ENCODE measurements at regions not wholly inside any gene's neighbourhood (a gene's known extent, or its start where the extent isn't known, plus 50 kb on each side); places are given as distances from the start of the nearest gene placed in this dataset.

DNA sequence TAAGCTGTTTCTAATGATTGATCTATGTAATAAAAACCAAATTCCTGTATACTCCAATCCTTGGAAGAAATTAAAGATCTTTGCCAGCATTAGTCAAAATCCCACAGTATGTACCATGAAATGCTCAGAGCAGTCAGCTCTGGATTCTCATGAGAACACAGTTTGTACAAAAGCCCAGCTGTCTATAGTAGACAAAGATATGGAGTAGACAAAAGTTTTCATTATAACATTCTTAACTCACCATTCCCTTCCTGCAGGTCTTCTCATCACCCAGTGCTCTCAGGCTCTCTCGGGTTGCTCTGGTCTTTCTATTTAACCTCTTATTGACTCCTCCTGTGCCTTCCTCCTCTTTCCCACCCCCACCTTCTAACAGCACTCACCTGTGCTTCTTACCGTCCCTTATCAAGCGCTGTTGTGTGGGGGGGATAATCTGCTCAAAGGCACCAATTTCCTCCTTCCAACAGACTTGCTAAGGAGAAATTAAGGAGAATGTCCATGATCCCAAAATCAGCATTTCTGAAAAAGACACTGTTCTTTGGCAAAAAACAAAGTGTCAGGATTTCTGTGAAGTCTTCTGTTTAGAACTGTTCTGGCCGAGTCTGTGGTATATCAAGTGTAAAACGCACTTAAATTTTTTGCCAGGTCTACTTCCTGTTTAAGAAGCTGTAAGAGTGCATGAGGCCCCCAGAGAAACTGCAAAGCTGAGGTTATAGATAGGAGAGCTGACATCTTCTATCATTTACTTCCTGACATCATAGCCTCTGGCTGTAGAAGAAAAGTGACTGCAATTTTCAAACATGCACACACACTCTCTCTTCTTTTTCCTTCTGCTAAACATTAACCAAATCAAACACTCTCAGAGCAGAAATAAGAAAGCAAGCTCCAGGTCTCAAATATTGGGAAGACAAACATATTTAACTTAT lies 144.1 kb downstream of the EVA1A start:
- TF ChIP-seq NFATC4 (CRISPR knock-in tag; IDR thresholded peaks at IDR 0.05), result no peak
- TF ChIP-seq ETV6 (CRISPR knock-in tag; IDR thresholded peaks at IDR 0.05), result no peak
- no peak for TF ChIP-seq ZNF396 (CRISPR knock-in tag; IDR thresholded peaks at IDR 0.05; ENCODE audit: borderline replicate concordance)
- TF ChIP-seq, protein P1, sequence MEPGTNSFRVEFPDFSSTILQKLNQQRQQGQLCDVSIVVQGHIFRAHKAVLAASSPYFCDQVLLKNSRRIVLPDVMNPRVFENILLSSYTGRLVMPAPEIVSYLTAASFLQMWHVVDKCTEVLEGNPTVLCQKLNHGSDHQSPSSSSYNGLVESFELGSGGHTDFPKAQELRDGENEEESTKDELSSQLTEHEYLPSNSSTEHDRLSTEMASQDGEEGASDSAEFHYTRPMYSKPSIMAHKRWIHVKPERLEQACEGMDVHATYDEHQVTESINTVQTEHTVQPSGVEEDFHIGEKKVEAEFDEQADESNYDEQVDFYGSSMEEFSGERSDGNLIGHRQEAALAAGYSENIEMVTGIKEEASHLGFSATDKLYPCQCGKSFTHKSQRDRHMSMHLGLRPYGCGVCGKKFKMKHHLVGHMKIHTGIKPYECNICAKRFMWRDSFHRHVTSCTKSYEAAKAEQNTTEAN (CRISPR knock-in tag; IDR thresholded peaks at IDR 0.05), result no peak
- TF ChIP-seq, protein P2, sequence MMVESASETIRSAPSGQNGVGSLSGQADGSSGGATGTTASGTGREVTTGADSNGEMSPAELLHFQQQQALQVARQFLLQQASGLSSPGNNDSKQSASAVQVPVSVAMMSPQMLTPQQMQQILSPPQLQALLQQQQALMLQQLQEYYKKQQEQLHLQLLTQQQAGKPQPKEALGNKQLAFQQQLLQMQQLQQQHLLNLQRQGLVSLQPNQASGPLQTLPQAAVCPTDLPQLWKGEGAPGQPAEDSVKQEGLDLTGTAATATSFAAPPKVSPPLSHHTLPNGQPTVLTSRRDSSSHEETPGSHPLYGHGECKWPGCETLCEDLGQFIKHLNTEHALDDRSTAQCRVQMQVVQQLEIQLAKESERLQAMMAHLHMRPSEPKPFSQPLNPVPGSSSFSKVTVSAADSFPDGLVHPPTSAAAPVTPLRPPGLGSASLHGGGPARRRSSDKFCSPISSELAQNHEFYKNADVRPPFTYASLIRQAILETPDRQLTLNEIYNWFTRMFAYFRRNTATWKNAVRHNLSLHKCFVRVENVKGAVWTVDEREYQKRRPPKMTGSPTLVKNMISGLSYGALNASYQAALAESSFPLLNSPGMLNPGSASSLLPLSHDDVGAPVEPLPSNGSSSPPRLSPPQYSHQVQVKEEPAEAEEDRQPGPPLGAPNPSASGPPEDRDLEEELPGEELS (CRISPR knock-in tag; IDR thresholded peaks at IDR 0.05), result no peak
- TF ChIP-seq, protein P3, sequence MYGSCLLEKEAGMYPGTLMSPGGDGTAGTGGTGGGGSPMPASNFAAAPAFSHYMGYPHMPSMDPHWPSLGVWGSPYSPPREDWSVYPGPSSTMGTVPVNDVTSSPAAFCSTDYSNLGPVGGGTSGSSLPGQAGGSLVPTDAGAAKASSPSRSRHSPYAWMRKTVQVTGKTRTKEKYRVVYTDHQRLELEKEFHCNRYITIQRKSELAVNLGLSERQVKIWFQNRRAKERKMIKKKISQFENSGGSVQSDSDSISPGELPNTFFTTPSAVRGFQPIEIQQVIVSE (CRISPR knock-in tag; IDR thresholded peaks at IDR 0.05; ENCODE audit: borderline replicate concordance), result no peak
- TF ChIP-seq NFYB (CRISPR knock-in tag; conservative IDR thresholded peaks at IDR 0.05; ENCODE audit: low read depth), result no peak
- TF ChIP-seq MYBL2 (CRISPR knock-in tag; IDR thresholded peaks at IDR 0.05), result no peak
- no peak for TF ChIP-seq JAZF1 (CRISPR knock-in tag; IDR thresholded peaks at IDR 0.05)
- TF ChIP-seq NFE2L1 (CRISPR knock-in tag; IDR thresholded peaks at IDR 0.05), result no peak
- TF ChIP-seq, protein P4, sequence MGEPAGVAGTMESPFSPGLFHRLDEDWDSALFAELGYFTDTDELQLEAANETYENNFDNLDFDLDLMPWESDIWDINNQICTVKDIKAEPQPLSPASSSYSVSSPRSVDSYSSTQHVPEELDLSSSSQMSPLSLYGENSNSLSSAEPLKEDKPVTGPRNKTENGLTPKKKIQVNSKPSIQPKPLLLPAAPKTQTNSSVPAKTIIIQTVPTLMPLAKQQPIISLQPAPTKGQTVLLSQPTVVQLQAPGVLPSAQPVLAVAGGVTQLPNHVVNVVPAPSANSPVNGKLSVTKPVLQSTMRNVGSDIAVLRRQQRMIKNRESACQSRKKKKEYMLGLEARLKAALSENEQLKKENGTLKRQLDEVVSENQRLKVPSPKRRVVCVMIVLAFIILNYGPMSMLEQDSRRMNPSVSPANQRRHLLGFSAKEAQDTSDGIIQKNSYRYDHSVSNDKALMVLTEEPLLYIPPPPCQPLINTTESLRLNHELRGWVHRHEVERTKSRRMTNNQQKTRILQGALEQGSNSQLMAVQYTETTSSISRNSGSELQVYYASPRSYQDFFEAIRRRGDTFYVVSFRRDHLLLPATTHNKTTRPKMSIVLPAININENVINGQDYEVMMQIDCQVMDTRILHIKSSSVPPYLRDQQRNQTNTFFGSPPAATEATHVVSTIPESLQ (CRISPR knock-in tag; IDR thresholded peaks at IDR 0.05), result no peak
- TF ChIP-seq MXD4 (CRISPR knock-in tag; IDR thresholded peaks at IDR 0.05; ENCODE audit: borderline replicate concordance), result no peak
- TF ChIP-seq ZNF121 (CRISPR knock-in tag; IDR thresholded peaks at IDR 0.05), result no peak
- TF ChIP-seq ZNF423 (CRISPR knock-in tag; IDR thresholded peaks at IDR 0.05), result no peak
- TF ChIP-seq, protein P5, sequence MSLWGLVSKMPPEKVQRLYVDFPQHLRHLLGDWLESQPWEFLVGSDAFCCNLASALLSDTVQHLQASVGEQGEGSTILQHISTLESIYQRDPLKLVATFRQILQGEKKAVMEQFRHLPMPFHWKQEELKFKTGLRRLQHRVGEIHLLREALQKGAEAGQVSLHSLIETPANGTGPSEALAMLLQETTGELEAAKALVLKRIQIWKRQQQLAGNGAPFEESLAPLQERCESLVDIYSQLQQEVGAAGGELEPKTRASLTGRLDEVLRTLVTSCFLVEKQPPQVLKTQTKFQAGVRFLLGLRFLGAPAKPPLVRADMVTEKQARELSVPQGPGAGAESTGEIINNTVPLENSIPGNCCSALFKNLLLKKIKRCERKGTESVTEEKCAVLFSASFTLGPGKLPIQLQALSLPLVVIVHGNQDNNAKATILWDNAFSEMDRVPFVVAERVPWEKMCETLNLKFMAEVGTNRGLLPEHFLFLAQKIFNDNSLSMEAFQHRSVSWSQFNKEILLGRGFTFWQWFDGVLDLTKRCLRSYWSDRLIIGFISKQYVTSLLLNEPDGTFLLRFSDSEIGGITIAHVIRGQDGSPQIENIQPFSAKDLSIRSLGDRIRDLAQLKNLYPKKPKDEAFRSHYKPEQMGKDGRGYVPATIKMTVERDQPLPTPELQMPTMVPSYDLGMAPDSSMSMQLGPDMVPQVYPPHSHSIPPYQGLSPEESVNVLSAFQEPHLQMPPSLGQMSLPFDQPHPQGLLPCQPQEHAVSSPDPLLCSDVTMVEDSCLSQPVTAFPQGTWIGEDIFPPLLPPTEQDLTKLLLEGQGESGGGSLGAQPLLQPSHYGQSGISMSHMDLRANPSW (CRISPR knock-in tag; conservative IDR thresholded peaks at IDR 0.05; ENCODE audit: low read depth), result no peak
- DNase-seq (ENCODE audit: low spot score), result no peak
- ChIA-PET POLR2A (no interaction called here), CTCF (interaction anchor here (2.2 kb wide), 1 partner anchor 47 kb away, joined by 6 read pairs; no protein-coding TSS in a partner anchor)
- Mint-ChIP-seq H3K27ac (no peak overlapping the region), H3K27me3 (ENCODE audit: low read depth) (no peaks in the 10 kb centered on the region), H3K4me1 (peaks cover 11% of the 10 kb centered on the region), H3K36me3 (no peaks in the 10 kb centered on the region), H3K9me3 (peaks cover 5% of the 10 kb centered on the region), H3K4me3 (no peak overlapping the region)
- peak; percentile 67 for ATAC-seq

DNA sequence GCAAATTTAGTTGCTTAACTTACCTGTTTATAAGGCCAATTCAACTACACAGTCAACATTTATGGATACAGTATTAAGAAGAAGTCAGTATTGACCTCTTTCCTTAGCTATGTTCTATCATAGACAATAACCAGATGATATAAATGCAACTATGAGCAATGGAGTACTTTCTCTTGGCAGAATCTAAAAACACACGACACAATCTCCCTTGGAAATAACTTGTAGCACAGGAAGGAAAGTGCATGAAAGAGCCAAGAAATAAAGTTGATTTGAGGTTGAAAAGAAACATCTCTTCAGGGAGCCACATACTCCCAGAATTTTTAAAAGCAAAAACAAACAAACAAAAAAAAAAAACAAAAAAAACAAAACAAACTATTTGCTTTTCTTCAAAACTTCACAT lies 145.0 kb downstream of the EVA1A start:
- H3K9me3 Mint-ChIP-seq, result peaks cover 12% of the 10 kb centered on the region
- DNase-seq (ENCODE audit: low spot score), result no peak
- H3K4me3 Mint-ChIP-seq, result no peak overlapping the region
- ATAC-seq, result no peak
- POLR2A ChIA-PET, result no interaction called here
- CTCF ChIA-PET, result no interaction called here
- H3K4me1 Mint-ChIP-seq, result peaks cover 11% of the 10 kb centered on the region
- no peaks in the 10 kb centered on the region for H3K36me3 Mint-ChIP-seq
- no peaks in the 10 kb centered on the region; the same call in 1 of the 2 replicates for H3K27me3 Mint-ChIP-seq (ENCODE audit: low read depth)
- TF ChIP-seq ESRRA (CRISPR knock-in tag; IDR thresholded peaks at IDR 0.05; ENCODE audit: borderline replicate concordance), result no peak
- no peak overlapping the region for H3K27ac Mint-ChIP-seq
